GM18858 (cell line): ENCODE measurements at regions not wholly inside any gene's neighbourhood (a gene's known extent, or its start where the extent isn't known, plus 50 kb on each side); places are given as distances from the start of the nearest gene placed in this dataset.

Experiments used
- ATAC-seq: cut with Tn5 transposase; IDR thresholded peaks from one replicate; pipeline ENCODE4 v1.9.1; 2021; ENCODE audit not compliant: unreplicated experiment

- ATAC-seq: no peak
These were observed 209.1 kb downstream of the RAD51AP2 start for GRCh38 chr2:17309181-17309580.

GRCh38 chr2:17306706-17307105 lies 211.5 kb downstream of the RAD51AP2 start:
- ATAC-seq: no peak

- no peak for ATAC-seq
These were observed 212.0 kb downstream of the RAD51AP2 start for GRCh38 chr2:17306219-17306618.

- ATAC-seq: no peak
These were observed 214.7 kb downstream of the RAD51AP2 start for GRCh38 chr2:17303521-17303920.

GRCh38 chr2:17303054-17303453 lies 215.2 kb downstream of the RAD51AP2 start:
- no peak for ATAC-seq

GRCh38 chr2:17302281-17302680 lies 216.0 kb downstream of the RAD51AP2 start:
- ATAC-seq: no peak

- ATAC-seq: no peak
These were observed 216.8 kb downstream of the RAD51AP2 start for GRCh38 chr2:17301437-17301836.

- ATAC-seq: no peak
These were observed 218.2 kb downstream of the RAD51AP2 start for GRCh38 chr2:17299891-17300540.

- ATAC-seq: no peak
These were observed 219.8 kb downstream of the RAD51AP2 start for GRCh38 chr2:17298453-17298852.

GRCh38 chr2:17296686-17297085 lies 221.6 kb downstream of the RAD51AP2 start:
- no peak for ATAC-seq

GRCh38 chr2:17289669-17290068 lies 228.6 kb downstream of the RAD51AP2 start:
- no peak for ATAC-seq

GRCh38 chr2:17287183-17287582 lies 231.1 kb downstream of the RAD51AP2 start:
- ATAC-seq: no peak

- no peak for ATAC-seq
These were observed 235.4 kb downstream of the RAD51AP2 start for GRCh38 chr2:17282826-17283225.

- no peak for ATAC-seq
These were observed 236.0 kb downstream of the RAD51AP2 start for GRCh38 chr2:17282245-17282644.

GRCh38 chr2:17276220-17276619 lies 242.0 kb downstream of the RAD51AP2 start:
- ATAC-seq: no peak

- peak; percentile 45 for ATAC-seq
These were observed 245.4 kb downstream of the RAD51AP2 start for GRCh38 chr2:17272652-17273525.

- no peak for ATAC-seq
These were observed 246.1 kb downstream of the RAD51AP2 start for GRCh38 chr2:17272170-17272569.

GRCh38 chr2:17271416-17271815 lies 246.8 kb downstream of the RAD51AP2 start:
- ATAC-seq: no peak

GRCh38 chr2:17270894-17271293 lies 247.3 kb downstream of the RAD51AP2 start:
- peak; percentile 75 for ATAC-seq

- ATAC-seq: no peak
These were observed 254.7 kb downstream of the RAD51AP2 start for GRCh38 chr2:17263570-17263968.

- no peak for ATAC-seq
These were observed 255.2 kb downstream of the RAD51AP2 start for GRCh38 chr2:17262854-17263569.

- ATAC-seq: no peak
These were observed 258.6 kb downstream of the RAD51AP2 start for GRCh38 chr2:17259613-17260012.
